ENCODE measurements at regions not wholly inside any gene's neighbourhood (a gene's known extent, or its start where the extent isn't known, plus 50 kb on each side); places are given as distances from the start of the nearest gene placed in this dataset.

DNA sequence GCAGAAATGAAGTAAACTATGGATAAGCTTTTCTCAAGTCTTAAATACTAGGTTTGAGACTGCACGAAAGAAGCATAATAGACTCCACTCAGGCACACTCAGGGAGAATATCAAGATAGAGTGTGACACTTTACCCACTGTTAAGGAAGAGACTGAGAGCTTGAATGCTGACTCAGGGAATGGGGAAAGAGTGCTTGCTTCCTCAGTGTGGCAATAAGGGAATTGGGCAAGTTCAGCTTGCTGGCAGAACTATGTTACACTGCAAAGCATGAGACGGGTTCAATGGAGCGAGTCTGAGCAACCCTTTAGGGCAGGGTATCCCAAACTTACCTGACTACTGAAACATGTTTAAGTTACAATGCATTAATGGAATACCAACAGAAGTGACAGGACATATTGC, 237.7 kb upstream of the MEF2C start:
- H3K27me3 ChIP-seq (ENCODE audit: control insufficient read depth, insufficient read depth, low read length): no peaks in the 10 kb centered on the region
- no peak for DNase-seq (ENCODE audit: low read depth, low spot score)
- POLR2A ChIA-PET: no interaction called here

DNA sequence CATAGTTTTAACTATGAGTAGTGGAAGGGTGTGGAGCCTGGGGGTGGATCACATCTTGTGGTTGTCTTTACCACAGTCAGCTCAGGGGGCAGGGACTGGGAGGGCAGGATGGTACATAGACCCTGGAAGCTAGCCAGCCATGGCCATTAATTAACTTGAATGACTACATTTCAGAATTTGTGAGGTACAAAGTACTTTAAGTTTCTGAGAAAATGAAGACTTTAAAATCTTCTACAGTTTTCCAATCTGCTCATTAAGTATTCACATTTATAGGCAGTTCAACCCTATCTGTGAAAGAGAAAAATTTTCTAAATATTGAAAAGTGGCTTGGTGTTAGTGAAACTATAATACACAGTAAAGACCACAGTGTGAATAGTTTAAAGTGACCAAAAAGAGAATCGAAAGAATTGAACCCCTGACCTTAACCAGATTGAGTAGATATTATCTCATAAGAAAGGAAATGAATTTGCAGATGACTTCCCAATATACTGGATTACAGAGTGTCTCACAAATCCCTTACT, 234.2 kb upstream of the MEF2C start:
- H3K27me3 ChIP-seq (ENCODE audit: control insufficient read depth, insufficient read depth, low read length): no peaks in the 10 kb centered on the region
- no peak overlapping the region for H3K4me3 ChIP-seq (ENCODE audit: low read depth, low read length)
- TF ChIP-seq, protein P1, sequence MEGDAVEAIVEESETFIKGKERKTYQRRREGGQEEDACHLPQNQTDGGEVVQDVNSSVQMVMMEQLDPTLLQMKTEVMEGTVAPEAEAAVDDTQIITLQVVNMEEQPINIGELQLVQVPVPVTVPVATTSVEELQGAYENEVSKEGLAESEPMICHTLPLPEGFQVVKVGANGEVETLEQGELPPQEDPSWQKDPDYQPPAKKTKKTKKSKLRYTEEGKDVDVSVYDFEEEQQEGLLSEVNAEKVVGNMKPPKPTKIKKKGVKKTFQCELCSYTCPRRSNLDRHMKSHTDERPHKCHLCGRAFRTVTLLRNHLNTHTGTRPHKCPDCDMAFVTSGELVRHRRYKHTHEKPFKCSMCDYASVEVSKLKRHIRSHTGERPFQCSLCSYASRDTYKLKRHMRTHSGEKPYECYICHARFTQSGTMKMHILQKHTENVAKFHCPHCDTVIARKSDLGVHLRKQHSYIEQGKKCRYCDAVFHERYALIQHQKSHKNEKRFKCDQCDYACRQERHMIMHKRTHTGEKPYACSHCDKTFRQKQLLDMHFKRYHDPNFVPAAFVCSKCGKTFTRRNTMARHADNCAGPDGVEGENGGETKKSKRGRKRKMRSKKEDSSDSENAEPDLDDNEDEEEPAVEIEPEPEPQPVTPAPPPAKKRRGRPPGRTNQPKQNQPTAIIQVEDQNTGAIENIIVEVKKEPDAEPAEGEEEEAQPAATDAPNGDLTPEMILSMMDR (IDR thresholded peaks at IDR 0.05; ENCODE audit: low read depth, low read length): no peak
- no peaks in the 10 kb centered on the region for H3K9me3 ChIP-seq (ENCODE audit: control insufficient read depth, insufficient read depth, low read length)
- no peak for DNase-seq (ENCODE audit: low read depth, low spot score)
- H3K27ac ChIP-seq (ENCODE audit: low read depth, low read length): no peak overlapping the region
- ChIA-PET POLR2A (no interaction called here), CTCF (no interaction called here)

More for the DNA sequence above, 237.7 kb upstream of the MEF2C start:
- TF ChIP-seq, protein P1 (IDR thresholded peaks at IDR 0.05; ENCODE audit: low read depth, low read length): no peak
- Histone ChIP-seq H3K9me3 (ENCODE audit: control insufficient read depth, insufficient read depth, low read length) (no peaks in the 10 kb centered on the region), H3K27ac (ENCODE audit: low read depth, low read length) (no peak overlapping the region), H3K4me3 (ENCODE audit: low read depth, low read length) (no peak overlapping the region)
- CTCF ChIA-PET: no interaction called here

DNA sequence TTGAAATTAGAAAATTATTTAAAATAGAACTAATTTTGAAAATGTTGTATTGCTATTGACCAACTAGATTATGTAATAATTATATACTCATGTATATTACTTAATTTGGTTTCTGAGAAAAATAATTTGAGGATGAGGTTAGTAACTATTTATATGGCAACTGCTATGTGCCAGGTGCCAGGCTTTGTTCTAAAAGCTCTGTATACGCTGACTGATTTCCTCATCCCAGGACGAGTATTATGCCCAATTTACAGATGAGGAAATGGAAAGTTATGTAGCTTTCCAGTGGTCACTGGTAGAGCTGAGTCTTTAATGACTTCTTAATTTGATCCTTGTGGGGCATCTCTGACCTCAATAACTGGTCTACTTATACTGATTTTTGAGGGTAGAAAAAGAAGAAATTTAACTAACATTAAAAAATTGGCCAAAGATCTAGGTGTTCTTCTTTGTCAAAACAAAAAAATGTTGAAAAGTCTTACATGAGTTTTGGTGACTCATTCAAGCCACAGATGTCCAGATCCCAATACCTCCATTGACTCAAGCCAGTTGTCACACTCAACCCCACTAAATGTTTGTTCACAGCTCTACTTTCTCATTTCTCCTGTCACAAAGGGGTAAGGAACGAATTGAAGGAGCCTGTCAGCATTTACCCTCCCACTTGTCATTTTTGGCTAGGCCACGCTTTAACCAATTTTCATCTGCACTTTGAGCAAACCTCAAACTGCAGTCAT, 228.1 kb upstream of the MEF2C start:
- TF ChIP-seq, protein P1 (IDR thresholded peaks at IDR 0.05; ENCODE audit: low read depth, low read length): no peak
- ChIA-PET POLR2A (no interaction called here), CTCF (interaction anchor here (1.4 kb wide), 1 partner anchor 382 kb away, joined by 3 read pairs; no protein-coding TSS in a partner anchor)
- no peak overlapping the region for H3K4me3 ChIP-seq (ENCODE audit: low read depth, low read length)
- DNase-seq (ENCODE audit: low read depth, low spot score): no peak
- H3K9me3 ChIP-seq (ENCODE audit: control insufficient read depth, insufficient read depth, low read length): no peaks in the 10 kb centered on the region
- no peak overlapping the region for H3K27ac ChIP-seq (ENCODE audit: low read depth, low read length)
- H3K27me3 ChIP-seq (ENCODE audit: control insufficient read depth, insufficient read depth, low read length): no peaks in the 10 kb centered on the region

DNA sequence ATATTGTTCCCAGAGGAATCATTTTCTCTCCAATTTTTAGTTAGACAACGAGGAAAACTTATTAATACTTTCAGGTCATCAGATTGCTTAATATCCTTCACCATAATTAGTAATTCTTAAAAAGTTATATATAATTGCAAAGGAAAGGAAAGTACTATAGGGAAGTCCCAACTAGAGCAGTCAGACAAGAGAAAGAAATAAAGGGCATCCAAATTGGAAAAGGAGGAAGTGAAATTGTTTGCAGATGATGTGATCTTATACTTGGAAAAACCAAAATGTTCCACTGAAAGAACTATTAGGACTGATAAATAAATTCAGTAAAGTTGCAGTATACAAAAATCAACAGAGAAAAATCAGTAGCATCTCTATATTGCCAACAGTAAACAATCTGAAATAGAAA, 223.5 kb upstream of the MEF2C start:
- POLR2A ChIA-PET: no interaction called here
- H3K9me3 ChIP-seq (ENCODE audit: control insufficient read depth, insufficient read depth, low read length): no peaks in the 10 kb centered on the region
- H3K4me3 ChIP-seq (ENCODE audit: low read depth, low read length): no peak overlapping the region
- CTCF ChIA-PET: no interaction called here
- no peak for DNase-seq (ENCODE audit: low read depth, low spot score)
- TF ChIP-seq, protein P1 (IDR thresholded peaks at IDR 0.05; ENCODE audit: low read depth, low read length): no peak
- H3K27ac ChIP-seq (ENCODE audit: low read depth, low read length): no peak overlapping the region
- no peaks in the 10 kb centered on the region for H3K27me3 ChIP-seq (ENCODE audit: control insufficient read depth, insufficient read depth, low read length)

DNA sequence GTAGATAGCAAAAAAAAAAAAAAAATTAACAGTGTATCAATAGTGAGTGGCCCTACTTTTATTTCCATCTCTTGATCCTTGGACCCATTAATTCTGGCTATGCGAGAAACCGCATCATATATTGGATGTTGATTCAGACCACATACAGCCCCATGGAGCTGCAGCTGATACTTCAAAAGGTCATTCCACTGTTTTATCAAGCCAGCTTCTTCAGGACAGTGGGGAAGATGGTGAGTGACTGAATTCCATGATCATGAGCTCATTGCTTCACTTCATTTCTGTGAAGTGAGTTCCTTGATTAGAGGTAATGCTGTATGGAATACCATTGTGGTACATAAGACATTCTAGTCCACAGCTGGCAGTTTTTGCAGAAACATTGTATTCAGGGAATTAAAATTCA, 222.9 kb upstream of the MEF2C start:
- TF ChIP-seq, protein P1 (IDR thresholded peaks at IDR 0.05; ENCODE audit: low read depth, low read length): no peak
- H3K27ac ChIP-seq (ENCODE audit: low read depth, low read length): no peak overlapping the region
- no peak for DNase-seq (ENCODE audit: low read depth, low spot score)

More for the DNA sequence above, 222.9 kb upstream of the MEF2C start:
- CTCF ChIA-PET: no interaction called here
- POLR2A ChIA-PET: no interaction called here
- H3K27me3 ChIP-seq (ENCODE audit: control insufficient read depth, insufficient read depth, low read length): no peaks in the 10 kb centered on the region
- no peak overlapping the region for H3K4me3 ChIP-seq (ENCODE audit: low read depth, low read length)
- no peaks in the 10 kb centered on the region for H3K9me3 ChIP-seq (ENCODE audit: control insufficient read depth, insufficient read depth, low read length)

Data from AG04450 (cell line).